ENCODE measurements at regions not wholly inside any gene's neighbourhood (a gene's known extent, or its start where the extent isn't known, plus 50 kb on each side); places are given as distances from the start of the nearest gene placed in this dataset.
"Not testable (repeated sequence)": the region's sequence is repeated elsewhere in the genome, so short reads cannot be mapped to it uniquely, and the experiment has no call there.

DNA sequence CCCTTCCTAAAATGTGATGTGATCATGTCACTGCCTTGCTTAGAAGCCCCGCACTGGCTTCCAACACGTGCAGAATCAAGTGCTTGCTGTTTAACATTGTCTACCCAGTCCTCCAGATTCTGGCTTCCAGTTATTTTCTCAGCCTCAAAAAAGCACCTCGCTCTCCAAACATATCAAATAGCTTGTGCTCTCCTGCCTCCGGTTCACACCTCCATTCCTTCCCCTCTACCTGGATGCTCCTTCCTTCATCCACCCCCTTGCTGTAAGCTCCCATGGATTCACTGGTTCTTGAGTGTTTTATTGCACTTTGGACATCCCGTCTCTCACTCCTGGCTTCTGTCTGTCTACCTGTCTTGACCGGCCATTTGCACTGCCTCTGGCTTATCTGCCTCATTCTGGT, 5275.0 kb upstream of the TPTE start:
- TF ChIP-seq, protein P1, sequence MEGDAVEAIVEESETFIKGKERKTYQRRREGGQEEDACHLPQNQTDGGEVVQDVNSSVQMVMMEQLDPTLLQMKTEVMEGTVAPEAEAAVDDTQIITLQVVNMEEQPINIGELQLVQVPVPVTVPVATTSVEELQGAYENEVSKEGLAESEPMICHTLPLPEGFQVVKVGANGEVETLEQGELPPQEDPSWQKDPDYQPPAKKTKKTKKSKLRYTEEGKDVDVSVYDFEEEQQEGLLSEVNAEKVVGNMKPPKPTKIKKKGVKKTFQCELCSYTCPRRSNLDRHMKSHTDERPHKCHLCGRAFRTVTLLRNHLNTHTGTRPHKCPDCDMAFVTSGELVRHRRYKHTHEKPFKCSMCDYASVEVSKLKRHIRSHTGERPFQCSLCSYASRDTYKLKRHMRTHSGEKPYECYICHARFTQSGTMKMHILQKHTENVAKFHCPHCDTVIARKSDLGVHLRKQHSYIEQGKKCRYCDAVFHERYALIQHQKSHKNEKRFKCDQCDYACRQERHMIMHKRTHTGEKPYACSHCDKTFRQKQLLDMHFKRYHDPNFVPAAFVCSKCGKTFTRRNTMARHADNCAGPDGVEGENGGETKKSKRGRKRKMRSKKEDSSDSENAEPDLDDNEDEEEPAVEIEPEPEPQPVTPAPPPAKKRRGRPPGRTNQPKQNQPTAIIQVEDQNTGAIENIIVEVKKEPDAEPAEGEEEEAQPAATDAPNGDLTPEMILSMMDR (optimal IDR thresholded peaks at IDR 0.05 in 1 of 3, IDR thresholded peaks at IDR 0.05 in 1 of 3, conservative IDR thresholded peaks at IDR 0.05 in 1 of 3; ENCODE audit: extremely low read depth in 1 of 3, insufficient read depth in 2 of 3, low read length in 3 of 3): not testable (repeated sequence)
- not testable (repeated sequence) for TF ChIP-seq EZH2 (IDR thresholded peaks at IDR 0.05; ENCODE audit: low read length)
